CD8-positive, alpha-beta memory T cell (primary cell): ENCODE measurements at regions not wholly inside any gene's neighbourhood (a gene's known extent, or its start where the extent isn't known, plus 50 kb on each side); places are given as distances from the start of the nearest gene placed in this dataset.

Experiments used
- CTCF ChIA-PET: fragments of 350-600 bp; sonication (Branson Sonifier 250); formaldehyde crosslinking; loops from one replicate; lab custom pipeline; 2021; ENCODE audit warnings: antibody characterized with exemption; lab: Charles Lee
- POLR2A ChIA-PET: fragments of 350-600 bp; sonication (Branson Sonifier 250); formaldehyde crosslinking; loops from one replicate; lab custom pipeline; 2021; ENCODE audit warnings: antibody characterized with exemption; lab: Charles Lee
- DNase-seq, 5 donors: peaks; one replicate each; pipeline versions ENCODE4 v3.0.0 to v3.0.0-alpha.2; 2020 to 2022; ENCODE audit warnings: mixed read lengths in 1 of 5
- H3K27ac ChIP-seq: one replicate; pipeline ENCODE4 v1.7.0; 2013; ENCODE audit warnings: low read depth, mild to moderate bottlenecking, low read length, moderate library complexity
- H3K27me3 ChIP-seq: 2 replicates; pipeline ENCODE4 v1.7.0; 2013; ENCODE audit warnings: low read length, mild to moderate bottlenecking; ENCODE audit not compliant: insufficient read depth, poor library complexity, severe bottlenecking
- H3K36me3 ChIP-seq: 2 replicates; pipeline ENCODE4 v1.7.0; 2013; ENCODE audit warnings: mild to moderate bottlenecking, low read length, moderate library complexity; ENCODE audit not compliant: insufficient read depth
- H3K4me1 ChIP-seq: 2 replicates; pipeline ENCODE4 v1.7.0; 2013; ENCODE audit warnings: mild to moderate bottlenecking, low read length, moderate library complexity; ENCODE audit not compliant: insufficient read depth
- H3K4me3 ChIP-seq: 2 replicates; pipeline ENCODE4 v1.7.0; 2013; ENCODE audit warnings: mild to moderate bottlenecking, low read length
- H3K9me3 ChIP-seq: 2 replicates; pipeline ENCODE4 v1.7.0; 2013; ENCODE audit warnings: mild to moderate bottlenecking, low read length
- H3K27ac Mint-ChIP-seq, 8 donors: one replicate each; pipeline ENCODE4 v1.8.0; 2020 to 2021; ENCODE audit warnings: mixed read lengths in 8 of 8, mild to moderate bottlenecking in 6 of 8, inconsistent platforms in 3 of 8, moderate library complexity in 3 of 8
- H3K27me3 Mint-ChIP-seq, 2 donors: one replicate each; pipeline ENCODE4 v1.8.0; 2020 to 2021; ENCODE audit warnings: mixed read lengths in 2 of 2, mild to moderate bottlenecking in 1 of 2, moderate library complexity in 1 of 2
- H3K36me3 Mint-ChIP-seq, 3 donors: one replicate each; pipeline ENCODE4 v1.8.0; 2020 to 2021; ENCODE audit warnings: mixed read lengths in 3 of 3, inconsistent platforms in 1 of 3, mild to moderate bottlenecking in 1 of 3
- H3K4me1 Mint-ChIP-seq, 3 donors: one replicate each; pipeline ENCODE4 v1.8.0; 2020 to 2021; ENCODE audit warnings: mixed read lengths in 3 of 3, inconsistent platforms in 1 of 3, mild to moderate bottlenecking in 1 of 3
- H3K4me3 Mint-ChIP-seq, 7 donors: one replicate each; pipeline ENCODE4 v1.8.0; 2020 to 2021; ENCODE audit warnings: mixed read lengths in 7 of 7, mild to moderate bottlenecking in 6 of 7, moderate library complexity in 4 of 7, inconsistent platforms in 2 of 7
- H3K9me3 Mint-ChIP-seq, 5 donors: one replicate each; pipeline ENCODE4 v1.8.0; 2020 to 2022; ENCODE audit warnings: mixed read lengths in 5 of 5, mild to moderate bottlenecking in 3 of 5, moderate library complexity in 2 of 5, inconsistent platforms in 1 of 5

GRCh38 chr1:117747605-117748004, 141.8 kb downstream of the TENT5C start:
- H3K27ac Mint-ChIP-seq, result no peak overlapping the region
- DNase-seq, result no peak
- no peaks in the 10 kb centered on the region for H3K27me3 ChIP-seq
- H3K4me3 ChIP-seq, result no peak overlapping the region
- no peak overlapping the region for H3K4me3 Mint-ChIP-seq
- no peaks in the 10 kb centered on the region for H3K9me3 ChIP-seq
- POLR2A ChIA-PET, result no interaction called here
- no peak overlapping the region for H3K27ac ChIP-seq
- CTCF ChIA-PET, result interaction anchor here (1.5 to 1.8 kb wide), 2 partner anchors 11 to 235 kb away, joined by 4 to 6 read pairs; no protein-coding TSS in a partner anchor
- H3K9me3 Mint-ChIP-seq, result peaks cover 4 to 22% (median 12%) of the 10 kb centered on the region in 5 donors
- H3K36me3 ChIP-seq, result no peaks in the 10 kb centered on the region
- H3K4me1 Mint-ChIP-seq, result no peaks in the 10 kb centered on the region
- H3K36me3 Mint-ChIP-seq, result peaks cover 0 to 22% (median 2%) of the 10 kb centered on the region in 3 donors
- H3K27me3 Mint-ChIP-seq, result peaks cover 25 to 43% of the 10 kb centered on the region in 2 donors
- H3K4me1 ChIP-seq, result no peaks in the 10 kb centered on the region

- Mint-ChIP-seq H3K4me1 (peaks cover 0 to 4% (median 4%) of the 10 kb centered on the region in 3 donors), H3K27ac (no peak overlapping the region), H3K4me3 (no peak overlapping the region), H3K27me3 (peaks cover 21 to 55% of the 10 kb centered on the region in 2 donors), H3K36me3 (peaks cover 0 to 9% (median 2%) of the 10 kb centered on the region in 3 donors), H3K9me3 (peaks cover 0 to 10% (median 5%) of the 10 kb centered on the region in 5 donors)
- no peaks in the 10 kb centered on the region for H3K9me3 ChIP-seq
- ChIA-PET CTCF (interaction anchor here (0.9 to 12.3 kb wide), 3 partner anchors 12 to 238 kb away, joined by 3 to 187 read pairs (median 3); no protein-coding TSS in a partner anchor), POLR2A (no interaction called here)
- DNase-seq, result no peak
- peaks cover 4% of the 10 kb centered on the region for H3K4me1 ChIP-seq
- peaks cover 18% of the 10 kb centered on the region for H3K27me3 ChIP-seq
- H3K27ac ChIP-seq, result no peak overlapping the region
- H3K36me3 ChIP-seq, result no peaks in the 10 kb centered on the region
- H3K4me3 ChIP-seq, result no peak overlapping the region
Observed at GRCh38 chr1:117751321-117751720, 145.5 kb downstream of the TENT5C start.

GRCh38 chr1:117752661-117753060, 146.8 kb downstream of the TENT5C start:
- H3K9me3 ChIP-seq, result no peaks in the 10 kb centered on the region
- peaks cover 0 to 4% (median 4%) of the 10 kb centered on the region in 3 donors for H3K4me1 Mint-ChIP-seq
- H3K27ac Mint-ChIP-seq, result no peak overlapping the region
- H3K4me3 Mint-ChIP-seq, result no peak overlapping the region
- peaks cover 0 to 5% (median 4%) of the 10 kb centered on the region in 5 donors for H3K9me3 Mint-ChIP-seq
- no peak for DNase-seq
- CTCF ChIA-PET, result interaction anchor here (3.5 to 12.3 kb wide), 3 partner anchors 41 to 214 kb away, joined by 15 to 187 read pairs (median 16); no protein-coding TSS in a partner anchor
- peaks cover 0 to 4% (median 2%) of the 10 kb centered on the region in 3 donors for H3K36me3 Mint-ChIP-seq
- H3K27me3 ChIP-seq, result peaks cover 18% of the 10 kb centered on the region
- POLR2A ChIA-PET, result no interaction called here
- no peak overlapping the region for H3K4me3 ChIP-seq
- H3K27me3 Mint-ChIP-seq, result peaks cover 19 to 51% of the 10 kb centered on the region in 2 donors
- no peaks in the 10 kb centered on the region for H3K36me3 ChIP-seq
- peaks cover 4% of the 10 kb centered on the region for H3K4me1 ChIP-seq
- no peak overlapping the region for H3K27ac ChIP-seq

- Histone ChIP-seq H3K9me3 (no peaks in the 10 kb centered on the region), H3K27ac (no peak overlapping the region), H3K36me3 (no peaks in the 10 kb centered on the region), H3K4me1 (peaks cover 4% of the 10 kb centered on the region), H3K4me3 (no peak overlapping the region), H3K27me3 (peaks cover 18% of the 10 kb centered on the region)
- Mint-ChIP-seq H3K4me3 (no peak overlapping the region), H3K36me3 (peaks cover 0 to 4% (median 2%) of the 10 kb centered on the region in 3 donors), H3K4me1 (peaks cover 2 to 5% (median 5%) of the 10 kb centered on the region in 3 donors), H3K9me3 (peaks cover 0 to 4% (median 3%) of the 10 kb centered on the region in 5 donors), H3K27ac (no peak overlapping the region), H3K27me3 (peaks cover 19 to 49% of the 10 kb centered on the region in 2 donors)
- ChIA-PET CTCF (interaction anchor here (0.7 to 12.3 kb wide), 15 partner anchors 9 to 413 kb away, joined by 3 to 187 read pairs (median 5); no protein-coding TSS in a partner anchor), POLR2A (no interaction called here)
- DNase-seq, result no peak
Observed at GRCh38 chr1:117753232-117753631, 147.4 kb downstream of the TENT5C start.

- H3K27ac ChIP-seq, result no peak overlapping the region
- POLR2A ChIA-PET, result no interaction called here
- H3K4me3 Mint-ChIP-seq, result no peak overlapping the region
Observed at GRCh38 chr1:117753652-117754051, 147.8 kb downstream of the TENT5C start.

GRCh38 chr1:117754061-117754969, 148.5 kb downstream of the TENT5C start:
- H3K27ac ChIP-seq, result no peak overlapping the region
- Mint-ChIP-seq H3K9me3 (peaks cover 0 to under 1% (median 0%) of the 10 kb centered on the region in 5 donors), H3K27ac (no peak overlapping the region), H3K4me1 (peaks cover 7 to 14% (median 10%) of the 10 kb centered on the region in 3 donors), H3K27me3 (peaks cover 22 to 44% of the 10 kb centered on the region in 2 donors), H3K36me3 (no peaks in the 10 kb centered on the region), H3K4me3 (no peak overlapping the region)
- peak; percentile 20 to 61 (median 31) for DNase-seq
- H3K36me3 ChIP-seq, result no peaks in the 10 kb centered on the region
- POLR2A ChIA-PET, result no interaction called here
- H3K9me3 ChIP-seq, result no peaks in the 10 kb centered on the region
- peaks cover 4% of the 10 kb centered on the region for H3K4me1 ChIP-seq
- H3K27me3 ChIP-seq, result peaks cover 18% of the 10 kb centered on the region
- H3K4me3 ChIP-seq, result no peak overlapping the region
- CTCF ChIA-PET, result interaction anchor here (0.6 to 12.3 kb wide), 27 partner anchors 9 to 414 kb away, joined by 3 to 187 read pairs (median 4); no protein-coding TSS in a partner anchor

More at GRCh38 chr1:117753652-117754051, 147.8 kb downstream of the TENT5C start:
- no peak for DNase-seq
- H3K9me3 Mint-ChIP-seq, result peaks cover 0 to 2% (median 0%) of the 10 kb centered on the region in 5 donors
- H3K36me3 ChIP-seq, result no peaks in the 10 kb centered on the region
- no peaks in the 10 kb centered on the region for H3K9me3 ChIP-seq
- no peak overlapping the region for H3K4me3 ChIP-seq
- H3K4me1 ChIP-seq, result peaks cover 4% of the 10 kb centered on the region
- H3K27ac Mint-ChIP-seq, result no peak overlapping the region
- H3K4me1 Mint-ChIP-seq, result peaks cover 6 to 9% (median 9%) of the 10 kb centered on the region in 3 donors
- no peaks in the 10 kb centered on the region for H3K36me3 Mint-ChIP-seq
- H3K27me3 Mint-ChIP-seq, result peaks cover 20 to 46% of the 10 kb centered on the region in 2 donors
- H3K27me3 ChIP-seq, result peaks cover 18% of the 10 kb centered on the region
- CTCF ChIA-PET, result interaction anchor here (0.6 to 12.3 kb wide), 26 partner anchors 9 to 414 kb away, joined by 3 to 187 read pairs (median 4); no protein-coding TSS in a partner anchor

GRCh38 chr1:117757668-117758067, 151.8 kb downstream of the TENT5C start:
- peaks cover 18% of the 10 kb centered on the region for H3K27me3 ChIP-seq
- no peak overlapping the region for H3K4me3 Mint-ChIP-seq
- H3K4me3 ChIP-seq, result no peak overlapping the region
- no peaks in the 10 kb centered on the region for H3K36me3 Mint-ChIP-seq
- H3K27ac Mint-ChIP-seq, result no peak overlapping the region
- CTCF ChIA-PET, result interaction anchor here (0.7 to 12.3 kb wide), 24 partner anchors 8 to 697 kb away, joined by 3 to 187 read pairs (median 5); partner anchors contain the start of gene TTF2
- no peak for DNase-seq
- peaks cover 4% of the 10 kb centered on the region for H3K4me1 ChIP-seq
- no peak overlapping the region for H3K27ac ChIP-seq
- no peaks in the 10 kb centered on the region for H3K36me3 ChIP-seq
- no peaks in the 10 kb centered on the region for H3K9me3 Mint-ChIP-seq
- H3K9me3 ChIP-seq, result no peaks in the 10 kb centered on the region
- peaks cover 15 to 22% of the 10 kb centered on the region in 2 donors for H3K27me3 Mint-ChIP-seq
- H3K4me1 Mint-ChIP-seq, result peaks cover 7 to 14% (median 10%) of the 10 kb centered on the region in 3 donors
- POLR2A ChIA-PET, result no interaction called here
